COLO668 (cell line): ENCODE measurements at regions not wholly inside any gene's neighbourhood (a gene's known extent, or its start where the extent isn't known, plus 50 kb on each side); places are given as distances from the start of the nearest gene placed in this dataset.
"Not testable (repeated sequence)": the region's sequence is repeated elsewhere in the genome, so short reads cannot be mapped to it uniquely, and the experiment has no call there.

Experiments used
- DNase-seq: peaks from one replicate; lab custom pipeline; 2025; ENCODE audit not compliant: unreplicated experiment; lab: John Stamatoyannopoulos, UW

GRCh38 chr9:126166291-126166690 is 160.3 kb upstream of the MVB12B start:
- no peak for DNase-seq

- no peak for DNase-seq
Observed at GRCh38 chr9:126166866-126167265, 159.8 kb upstream of the MVB12B start.

- DNase-seq: no peak
Observed at GRCh38 chr9:126169736-126170135, 156.9 kb upstream of the MVB12B start.

GRCh38 chr9:126170286-126170823 is 156.3 kb upstream of the MVB12B start:
- DNase-seq: no peak

DNA sequence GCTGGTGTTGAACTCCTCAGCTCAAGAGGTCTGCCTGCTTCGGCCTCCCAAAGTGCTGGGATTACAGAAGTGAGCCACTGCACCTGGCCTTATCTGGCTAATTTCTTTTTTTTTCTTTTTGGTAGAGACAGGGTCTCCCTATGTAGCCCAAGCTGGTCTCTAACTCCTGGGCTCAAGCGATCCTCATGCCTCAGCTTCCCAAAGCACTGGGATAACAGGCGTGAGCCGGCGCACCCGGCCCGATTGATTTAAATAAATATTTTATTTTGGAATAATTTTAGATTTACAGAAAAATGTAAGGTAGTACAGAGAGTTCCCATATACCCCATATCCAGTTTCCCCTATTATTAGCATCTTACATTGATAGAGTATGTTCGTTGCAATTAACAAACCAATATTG is 155.0 kb upstream of the MVB12B start:
- no peak for DNase-seq

DNA sequence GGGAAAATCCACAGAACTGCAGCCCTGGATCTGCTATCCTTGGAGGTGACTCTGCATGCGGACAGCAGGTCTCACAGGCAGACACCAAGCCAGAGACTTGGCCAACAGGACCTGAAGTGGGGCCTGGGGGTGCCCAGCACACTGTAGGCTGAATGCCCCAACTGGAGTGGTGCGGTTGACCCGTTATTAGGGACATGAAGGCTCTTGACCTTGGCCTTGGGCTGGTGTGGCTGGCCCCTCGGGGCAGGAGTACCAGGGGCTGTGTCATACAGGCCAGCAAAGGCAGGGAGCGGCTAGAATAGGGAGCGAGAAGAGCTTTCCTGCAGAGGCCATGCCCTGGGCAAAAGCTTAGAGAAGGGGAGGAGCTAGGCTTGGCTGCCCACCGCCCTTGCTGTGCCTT is 153.2 kb upstream of the MVB12B start:
- no peak for DNase-seq

DNA sequence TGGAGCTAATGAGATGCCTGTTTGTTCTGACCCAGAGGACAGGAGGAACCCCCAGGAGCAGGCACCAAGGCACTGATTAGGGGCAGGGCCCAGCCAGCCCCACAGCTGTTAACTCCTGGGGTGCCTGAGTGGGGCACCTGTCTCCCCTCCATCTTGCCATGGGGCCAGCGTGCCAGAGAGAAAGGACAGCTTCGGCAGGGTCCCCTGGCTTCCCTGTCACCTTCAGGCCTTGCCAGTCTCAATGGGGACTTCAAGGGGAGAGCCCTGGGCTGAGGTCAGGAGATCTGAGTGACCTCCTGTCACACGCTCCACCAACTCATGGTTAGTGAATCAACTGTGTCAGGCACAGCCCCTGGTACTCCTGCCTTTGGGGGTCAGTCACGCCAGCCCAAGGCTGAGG is 152.7 kb upstream of the MVB12B start:
- DNase-seq: no peak

DNA sequence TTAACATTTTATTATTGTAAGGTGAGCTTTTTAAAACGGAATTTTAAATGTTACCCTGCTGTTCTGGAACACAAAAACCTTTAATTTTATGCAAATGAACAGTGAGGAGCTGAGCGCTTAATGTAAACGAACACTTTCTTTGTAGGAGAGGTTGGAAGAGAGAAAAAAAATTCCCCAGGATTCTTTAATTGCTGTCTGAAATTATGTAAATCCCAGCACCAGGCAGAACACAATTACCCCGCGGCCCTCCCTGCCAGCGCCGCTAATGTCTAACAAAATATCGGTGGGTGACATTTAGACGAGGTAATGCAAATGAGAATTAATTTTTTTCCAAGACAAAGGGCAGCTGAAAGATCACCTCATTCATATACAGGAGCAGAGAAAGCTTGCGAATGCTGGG is 143.4 kb upstream of the MVB12B start:
- DNase-seq: no peak

DNA sequence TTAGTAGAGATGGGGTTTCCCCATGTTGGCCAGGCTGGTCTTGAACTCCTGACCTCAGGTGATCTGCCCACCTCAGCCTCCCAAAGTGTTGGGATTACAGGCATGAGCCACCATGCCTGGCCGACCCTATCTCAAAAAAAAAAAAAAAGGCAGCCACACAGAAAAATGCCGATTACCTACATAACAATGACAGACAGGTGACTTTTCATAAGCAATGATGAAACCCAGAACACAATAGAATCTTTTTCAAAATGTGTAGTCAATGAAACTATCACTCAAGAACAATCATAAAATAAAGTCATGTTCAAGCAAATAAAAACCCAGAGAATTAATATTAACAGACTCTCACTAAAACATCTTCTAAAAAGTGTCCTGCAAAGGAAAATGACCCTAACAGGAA is 135.6 kb upstream of the MVB12B start:
- not testable (repeated sequence) for DNase-seq

GRCh38 chr9:126198854-126199253 is 127.8 kb upstream of the MVB12B start:
- DNase-seq: no peak

DNA sequence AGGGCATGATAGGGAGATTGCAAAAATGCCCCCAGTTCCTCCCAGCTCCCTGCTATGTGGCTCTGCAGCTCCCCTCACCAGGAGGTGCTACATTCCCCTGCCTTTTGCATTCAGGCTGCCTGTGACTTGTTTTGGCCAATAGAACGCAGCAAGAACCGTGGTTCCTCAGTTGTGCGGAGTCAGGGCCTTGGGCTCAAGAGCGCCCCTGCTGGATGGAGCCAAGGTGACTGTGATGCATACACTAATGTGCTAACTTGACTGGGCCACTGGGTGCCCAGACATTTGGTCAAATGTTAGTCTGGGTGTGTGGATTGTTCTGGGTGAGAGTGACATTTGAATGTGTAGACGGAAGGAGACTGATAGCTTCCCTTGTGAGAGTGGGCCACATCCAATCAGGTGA is 123.3 kb upstream of the MVB12B start:
- peak; percentile 5 for DNase-seq

DNA sequence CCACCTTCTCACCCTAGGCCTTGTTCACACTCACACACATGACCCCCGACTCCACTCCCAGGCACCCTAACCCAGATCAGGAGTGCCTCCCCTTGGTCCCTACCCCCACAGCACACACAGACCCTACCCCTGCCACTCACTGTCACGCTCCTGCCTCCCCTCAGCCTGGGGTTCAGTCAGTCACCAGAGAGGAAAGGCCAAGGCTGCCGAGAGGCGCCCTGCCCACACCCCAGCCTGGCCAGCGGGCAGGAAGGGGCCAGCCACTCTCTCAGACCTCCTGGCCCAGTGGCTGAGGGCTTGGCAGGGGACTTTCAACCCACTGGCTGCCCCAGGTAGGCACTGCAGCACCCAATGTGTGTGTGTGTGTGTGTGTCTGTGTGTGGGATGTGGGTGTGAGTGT is 122.4 kb upstream of the MVB12B start:
- no peak for DNase-seq

GRCh38 chr9:126204708-126205225 is 121.9 kb upstream of the MVB12B start:
- no peak for DNase-seq

DNA sequence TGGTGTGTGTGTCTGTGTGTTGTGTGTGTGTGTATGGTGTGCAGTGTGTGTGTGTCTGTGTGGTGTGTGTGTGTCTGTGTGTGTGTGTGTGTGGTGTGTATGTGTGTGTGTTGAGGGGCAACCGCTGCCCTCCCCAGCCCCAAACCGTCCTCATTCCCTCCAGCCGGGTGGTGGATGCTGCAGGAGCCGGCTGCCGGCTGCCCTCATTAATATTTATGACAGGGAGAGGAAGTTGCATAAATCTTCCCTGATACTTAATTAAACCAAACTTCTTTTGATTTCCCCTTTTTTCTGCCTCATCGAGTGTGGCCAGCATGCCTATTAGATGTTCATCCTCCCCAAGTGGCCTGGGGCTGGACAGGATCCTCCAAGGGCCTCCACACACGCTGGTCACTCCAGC is 121.4 kb upstream of the MVB12B start:
- DNase-seq: peak; percentile 30

- no peak for DNase-seq
Observed at GRCh38 chr9:126205845-126206498, 120.7 kb upstream of the MVB12B start.

GRCh38 chr9:126207256-126207655 is 119.4 kb upstream of the MVB12B start:
- DNase-seq: peak; percentile 31

DNA sequence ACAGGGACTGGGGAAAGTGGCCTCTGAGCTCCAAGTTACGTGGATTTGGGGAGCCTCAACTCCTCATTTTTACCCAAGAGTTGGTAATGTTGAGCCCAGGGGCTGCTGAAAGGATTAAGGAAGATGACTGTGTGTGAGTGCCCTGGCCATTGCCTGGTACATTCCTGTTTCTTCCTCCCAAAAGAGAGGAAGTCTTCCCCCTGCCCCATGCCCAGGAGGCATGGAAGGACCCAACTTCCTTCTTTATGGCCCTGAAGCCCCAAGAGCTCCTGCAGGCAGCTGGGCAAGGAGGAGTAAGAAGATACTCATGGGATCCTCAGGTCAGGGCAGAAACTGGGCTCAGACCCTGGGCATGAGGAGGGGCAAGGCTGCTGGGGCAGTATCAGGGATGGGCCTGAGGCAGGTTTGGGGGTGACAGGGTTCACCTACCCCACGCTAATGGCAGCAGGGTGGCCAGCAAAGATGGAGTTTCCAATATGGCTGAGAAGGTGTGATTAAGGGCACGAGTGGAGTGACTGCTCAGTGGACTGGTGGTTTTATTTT is 118.3 kb upstream of the MVB12B start:
- no peak for DNase-seq

DNA sequence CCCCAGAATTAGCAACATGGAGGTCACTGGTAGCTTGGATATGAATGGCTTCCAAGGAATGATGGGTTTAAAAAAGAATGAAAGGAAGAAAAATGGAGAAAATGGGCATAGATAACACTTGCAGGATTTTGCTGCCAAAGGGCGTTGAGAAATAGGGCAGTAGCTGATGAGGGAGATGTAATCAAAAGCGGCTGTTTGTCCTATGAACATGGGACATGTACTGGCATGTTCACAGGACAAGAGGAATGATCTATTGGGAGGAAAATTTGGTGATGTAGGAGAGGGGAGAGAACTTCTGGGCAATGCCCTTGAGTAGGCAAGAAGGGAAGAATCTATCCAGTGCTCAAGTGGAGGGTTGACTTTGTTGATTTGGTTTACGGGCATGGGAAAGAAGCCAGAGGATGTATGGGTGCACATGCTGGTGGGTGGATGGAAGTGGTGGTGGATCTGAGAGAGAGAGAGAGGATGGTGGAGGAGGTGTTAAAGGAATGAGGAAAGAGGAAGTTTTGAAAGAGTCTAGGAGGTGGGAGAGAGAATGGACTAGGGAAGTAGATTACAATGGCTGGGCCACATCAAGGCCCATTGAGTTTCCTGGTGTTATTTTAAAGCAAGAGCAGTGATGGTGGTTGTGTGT is 115.1 kb upstream of the MVB12B start:
- no peak for DNase-seq

- DNase-seq: no peak
Observed at GRCh38 chr9:126215486-126215885, 111.1 kb upstream of the MVB12B start.

DNA sequence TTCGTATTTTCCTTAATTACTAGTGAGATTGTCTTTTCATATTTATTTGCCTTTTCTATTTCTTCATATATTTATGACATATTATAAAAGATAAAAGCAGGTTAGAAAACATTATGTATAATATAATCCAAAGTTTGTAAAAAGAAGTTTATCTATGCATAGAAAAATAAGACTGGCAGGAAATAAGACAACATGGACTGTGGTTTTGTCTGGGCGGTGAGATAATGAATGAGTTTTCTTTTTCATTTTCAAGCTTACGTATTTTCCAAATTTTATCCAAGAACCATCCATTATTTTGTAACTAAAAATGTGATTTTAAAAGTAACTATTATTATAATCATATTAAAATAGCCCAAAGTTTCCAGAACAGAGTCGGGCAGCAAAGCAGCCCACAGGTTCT is 109.8 kb upstream of the MVB12B start:
- DNase-seq: no peak

DNA sequence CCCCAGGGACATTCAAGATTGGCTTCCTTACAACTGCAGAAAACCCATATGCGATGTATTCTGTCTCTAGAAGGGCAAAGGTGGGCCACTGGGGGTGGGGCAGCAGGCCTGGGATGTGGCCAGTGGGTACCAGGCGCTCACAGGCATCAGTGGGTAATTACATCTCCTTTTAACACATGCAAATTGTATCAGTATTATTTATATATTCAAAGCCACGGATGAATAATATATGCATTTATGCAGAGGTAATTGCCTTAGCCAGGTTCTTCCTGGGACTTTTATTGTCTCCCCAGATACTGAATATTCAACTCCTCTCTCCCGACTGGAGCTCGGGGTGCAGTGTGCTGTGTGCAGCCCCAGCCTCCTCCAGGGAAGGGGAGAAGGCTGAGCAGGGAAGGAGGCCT is 109.4 kb upstream of the MVB12B start:
- DNase-seq: no peak

DNA sequence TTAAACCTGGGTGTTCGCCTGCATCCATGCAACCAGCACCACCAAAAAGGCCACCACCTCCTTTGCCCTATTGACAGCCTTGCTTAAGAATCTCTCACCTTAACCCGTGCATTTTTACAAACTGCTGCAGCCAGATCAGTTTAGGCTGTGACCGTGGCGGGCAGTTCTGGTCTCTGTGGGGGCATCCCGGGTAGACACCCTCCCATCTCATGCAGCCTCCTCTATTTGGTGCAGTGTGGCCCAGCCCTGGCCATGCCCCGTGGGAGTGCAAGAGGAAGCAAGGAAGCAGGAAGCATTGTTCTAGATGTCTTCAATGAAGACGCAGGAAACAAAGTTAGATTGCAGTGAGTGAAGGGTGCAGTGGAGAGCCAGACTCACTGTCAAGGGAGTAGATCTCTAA is 108.8 kb upstream of the MVB12B start:
- DNase-seq: no peak
